Breast epithelium (tissue), 4 donors: ENCODE measurements at regions not wholly inside any gene's neighbourhood (a gene's known extent, or its start where the extent isn't known, plus 50 kb on each side); places are given as distances from the start of the nearest gene placed in this dataset.

ENCODE experiments used
- DNase-seq, 2 donors: peaks; one replicate each; pipeline ENCODE4 v3.0.0-alpha.2; 2019; ENCODE audit warnings: low spot score in 2 of 2
- H3K27ac ChIP-seq, 2 donors: fragments of 200-600 bp; sonication (generic) in 1 of 2; one replicate each; pipeline ENCODE4 v1.5.1; 2016 to 2019; ENCODE audit warnings: mild to moderate bottlenecking in 1 of 2
- H3K27me3 ChIP-seq, 2 donors: fragments of 200-600 bp; sonication (generic) in 1 of 2; one replicate each; pipeline versions ENCODE4 v1.5.1 to v1.6.0; 2017 to 2019; ENCODE audit warnings: control low read depth in 1 of 2, mild to moderate bottlenecking in 1 of 2
- H3K36me3 ChIP-seq: fragments of 200-600 bp; one replicate; pipeline ENCODE4 v1.5.1; 2019
- H3K4me1 ChIP-seq, 2 donors: fragments of 200-600 bp; sonication (generic); one replicate each; pipeline ENCODE4 v1.5.1; 2016 to 2019; ENCODE audit warnings: control low read depth in 1 of 2
- H3K4me3 ChIP-seq, 3 donors: fragments of 200-600 bp; sonication (generic); 1 replicate in 2 of 3; 2 replicates in 1 of 3; pipeline ENCODE4 v1.5.1; 2016 to 2019; ENCODE audit warnings: mild to moderate bottlenecking in 3 of 3, moderate library complexity in 2 of 3
- H3K9me3 ChIP-seq, 2 donors: fragments of 200-600 bp; sonication (generic) in 1 of 2; one replicate each; pipeline ENCODE4 v1.5.1; 2016 to 2019; ENCODE audit warnings: control low read depth in 1 of 2
- CTCF ChIP-seq, 3 donors: fragments of 450-650 bp; IDR thresholded peaks; one replicate each; pipeline ENCODE4 v1.5.1; 2016 to 2017; ENCODE audit warnings: antibody characterized with exemption in 3 of 3, mild to moderate bottlenecking in 3 of 3, moderate library complexity in 3 of 3
- POLR2A ChIP-seq: fragments of 450-650 bp; IDR thresholded peaks from one replicate; pipeline ENCODE4 v1.6.1; 2016; ENCODE audit warnings: antibody characterized with exemption, mild to moderate bottlenecking, moderate library complexity
- POLR2AphosphoS5 ChIP-seq, 3 donors: sonication (generic); formaldehyde crosslinking; IDR thresholded peaks; one replicate each; pipeline ENCODE4 v1.6.1; 2017; ENCODE audit warnings: antibody characterized with exemption in 3 of 3
- intact Hi-C: fragments of 100-400 bp; cut with DNase I; formaldehyde crosslinking; loops from one replicate; pipeline ENCODE4 v1.15.1; 2023; ENCODE audit warnings: low total_unique reads

- TF ChIP-seq POLR2AphosphoS5 (IDR thresholded peaks at IDR 0.05): no peak
- TF ChIP-seq POLR2A: no peak
- TF ChIP-seq CTCF (IDR thresholded peaks at IDR 0.05): no peak
- H3K9me3 ChIP-seq: no peaks in the 10 kb centered on the region
- H3K27me3 ChIP-seq: no peaks in the 10 kb centered on the region
- H3K4me1 ChIP-seq: no peaks in the 10 kb centered on the region
- H3K4me3 ChIP-seq: no peak overlapping the region
- intact Hi-C loops: no loop called here
- DNase-seq: no peak
- H3K27ac ChIP-seq: no peak overlapping the region
- H3K36me3 ChIP-seq: no peaks in the 10 kb centered on the region
These were observed 225.1 kb upstream of the MPPED2 start for GRCh38 chr11:30811226-30811755.

GRCh38 chr11:30810116-30810515 lies 224.0 kb upstream of the MPPED2 start:
- no peak for DNase-seq
- H3K36me3 ChIP-seq: no peaks in the 10 kb centered on the region
- no peaks in the 10 kb centered on the region for H3K9me3 ChIP-seq
- intact Hi-C loops: no loop called here
- H3K4me3 ChIP-seq: no peak overlapping the region
- no peaks in the 10 kb centered on the region for H3K27me3 ChIP-seq
- H3K4me1 ChIP-seq: no peaks in the 10 kb centered on the region
- H3K27ac ChIP-seq: no peak overlapping the region
- TF ChIP-seq CTCF (IDR thresholded peaks at IDR 0.05) (no peak), POLR2AphosphoS5 (IDR thresholded peaks at IDR 0.05) (no peak), POLR2A (no peak)

- H3K9me3 ChIP-seq: no peaks in the 10 kb centered on the region
- DNase-seq: no peak
- H3K27ac ChIP-seq: no peak overlapping the region
- intact Hi-C loops: no loop called here
- H3K27me3 ChIP-seq: no peaks in the 10 kb centered on the region
- no peaks in the 10 kb centered on the region for H3K4me1 ChIP-seq
- TF ChIP-seq CTCF (IDR thresholded peaks at IDR 0.05) (no peak), POLR2A (no peak), POLR2AphosphoS5 (IDR thresholded peaks at IDR 0.05) (no peak)
- no peak overlapping the region for H3K4me3 ChIP-seq
- H3K36me3 ChIP-seq: no peaks in the 10 kb centered on the region
These were observed 215.2 kb upstream of the MPPED2 start for GRCh38 chr11:30801357-30801756.

GRCh38 chr11:30800904-30801303 lies 214.8 kb upstream of the MPPED2 start:
- Histone ChIP-seq H3K4me1 (no peaks in the 10 kb centered on the region), H3K4me3 (no peak overlapping the region), H3K27ac (no peak overlapping the region), H3K27me3 (no peaks in the 10 kb centered on the region), H3K36me3 (no peaks in the 10 kb centered on the region), H3K9me3 (no peaks in the 10 kb centered on the region)
- no peak for TF ChIP-seq POLR2A
- no peak for TF ChIP-seq CTCF (IDR thresholded peaks at IDR 0.05)
- no peak for TF ChIP-seq POLR2AphosphoS5 (IDR thresholded peaks at IDR 0.05)
- no peak for DNase-seq
- intact Hi-C loops: no loop called here

- intact Hi-C loops: no loop called here
- Histone ChIP-seq H3K27me3 (no peaks in the 10 kb centered on the region), H3K36me3 (no peaks in the 10 kb centered on the region), H3K4me3 (no peak overlapping the region), H3K4me1 (no peaks in the 10 kb centered on the region), H3K27ac (no peak overlapping the region), H3K9me3 (no peaks in the 10 kb centered on the region)
- TF ChIP-seq POLR2A (no peak), POLR2AphosphoS5 (IDR thresholded peaks at IDR 0.05) (no peak), CTCF (IDR thresholded peaks at IDR 0.05) (no peak)
- no peak for DNase-seq
These were observed 212.5 kb upstream of the MPPED2 start for GRCh38 chr11:30798547-30799236.
